Gastrocnemius medialis (tissue), 4 donors: ENCODE measurements at regions not wholly inside any gene's neighbourhood (a gene's known extent, or its start where the extent isn't known, plus 50 kb on each side); places are given as distances from the start of the nearest gene placed in this dataset.
"Not testable (repeated sequence)": the region's sequence is repeated elsewhere in the genome, so short reads cannot be mapped to it uniquely, and the experiment has no call there.

Experiments
- ATAC-seq, 2 donors: fragments of 150-250 bp; one replicate each; pipeline ENCODE4 v1.9.1; 2016
- DNase-seq, 2 donors: peaks; one replicate each; pipeline ENCODE4 v3.0.0-alpha.2; 2019
- H3K27ac ChIP-seq, 4 donors: fragments of 200-600 bp; sonication (generic); 1 replicate in 1 of 4; 2 replicates in 3 of 4; pipeline ENCODE4 v1.5.1; 2016 to 2018; ENCODE audit warnings: mild to moderate bottlenecking in 2 of 4, moderate library complexity in 1 of 4
- H3K27me3 ChIP-seq, 3 donors: fragments of 200-600 bp; sonication (generic) in 2 of 3; 1 replicate in 1 of 3; 2 replicates in 2 of 3; pipeline versions ENCODE4 v1.5.1 to v1.6.0; 2016 to 2019; ENCODE audit warnings: mild to moderate bottlenecking in 1 of 3, moderate library complexity in 1 of 3
- H3K36me3 ChIP-seq, 2 donors: fragments of 200-600 bp; sonication (generic) in 1 of 2; one replicate each; pipeline ENCODE4 v1.5.1; 2017 to 2018
- H3K4me1 ChIP-seq, 2 donors: fragments of 200-600 bp; sonication (generic) in 1 of 2; one replicate each; pipeline ENCODE4 v1.5.1; 2016 to 2017; ENCODE audit warnings: mild to moderate bottlenecking in 2 of 2
- H3K4me3 ChIP-seq, 4 donors: fragments of 200-600 bp; sonication (generic) in 3 of 4; 1 replicate in 1 of 4; 2 replicates in 3 of 4; pipeline ENCODE4 v1.5.1; 2016 to 2019; ENCODE audit warnings: mild to moderate bottlenecking in 2 of 4
- H3K9me3 ChIP-seq, 3 donors: fragments of 200-600 bp; sonication (generic) in 2 of 3; 1 replicate in 1 of 3; 2 replicates in 2 of 3; pipeline ENCODE4 v1.5.1; 2016 to 2019
- CTCF ChIP-seq, 5 experiments: fragments of 450-650 bp in 3 of 5; fragments of 200-600 bp in 2 of 5; sonication (generic) in 2 of 5; IDR thresholded peaks in 4 of 5; conservative IDR thresholded peaks in 1 of 5; 1 replicate in 4 of 5; 2 replicates in 1 of 5; pipeline ENCODE4 v1.5.1; 2016 to 2019; ENCODE audit warnings: antibody characterized with exemption in 5 of 5, mild to moderate bottlenecking in 3 of 5, moderate library complexity in 3 of 5
- POLR2A ChIP-seq, 2 donors: fragments of 450-650 bp; IDR thresholded peaks; one replicate each; pipeline ENCODE4 v1.6.1; 2017; ENCODE audit warnings: antibody characterized with exemption in 2 of 2, mild to moderate bottlenecking in 2 of 2, moderate library complexity in 2 of 2
- in situ Hi-C, 4 donors: fragments of 200-750 bp; cut with MboI; loops; one replicate each; pipeline versions ENCODE4 v1.15.0 to v1.8.0; 2017; ENCODE audit warnings: low sequenced_read_pairs in 4 of 4
- intact Hi-C: fragments of 100-400 bp; cut with DNase I; formaldehyde crosslinking; loops from one replicate; pipeline ENCODE4 v1.15.1; 2023; ENCODE audit warnings: low total_unique reads

- peaks cover 19 to 44% (median 27%) of the 10 kb centered on the region in 3 donors for H3K27me3 ChIP-seq
- in situ Hi-C loops = loop anchor here in 1 of 4 donors (25.0 kb wide), 1 partner anchor 688 kb away; no protein-coding TSS in a partner anchor
Observed at GRCh38 chr17:77049440-77049839, 91.3 kb upstream of the SEC14L1 start.

GRCh38 chr17:77050901-77051300 lies 89.9 kb upstream of the SEC14L1 start:
- DNase-seq, H3K36me3 ChIP-seq, H3K4me1 ChIP-seq, H3K9me3 ChIP-seq, ATAC-seq, intact Hi-C loops, H3K27ac ChIP-seq, H3K4me3 ChIP-seq: not testable (repeated sequence)
- H3K27me3 ChIP-seq = peaks cover 23 to 46% (median 27%) of the 10 kb centered on the region in 3 donors
- in situ Hi-C loops = loop anchor here in 2 of 4 donors (5.0 to 25.0 kb wide), 2 partner anchors 184 to 461 kb away; partner anchors contain the start of gene MGAT5B (in 1 of the 2)

More at GRCh38 chr17:77049440-77049839, 91.3 kb upstream of the SEC14L1 start:
- no peak overlapping the region for H3K4me3 ChIP-seq
- no peaks in the 10 kb centered on the region for H3K36me3 ChIP-seq
- ATAC-seq = no peak
- intact Hi-C loops = no loop called here
- no peaks in the 10 kb centered on the region for H3K9me3 ChIP-seq
- TF ChIP-seq CTCF (IDR thresholded peaks at IDR 0.05 in 4 of 5, conservative IDR thresholded peaks at IDR 0.05 in 1 of 5) (no peak), POLR2A (IDR thresholded peaks at IDR 0.05) (no peak)
- no peaks in the 10 kb centered on the region for H3K4me1 ChIP-seq
- no peak for DNase-seq
- H3K27ac ChIP-seq = no peak overlapping the region

GRCh38 chr17:77054936-77055335 lies 85.8 kb upstream of the SEC14L1 start:
- Histone ChIP-seq H3K9me3 (no peaks in the 10 kb centered on the region), H3K27ac (no peak overlapping the region), H3K27me3 (peaks cover 22 to 34% (median 26%) of the 10 kb centered on the region in 3 donors), H3K4me3 (no peak overlapping the region), H3K36me3 (no peaks in the 10 kb centered on the region), H3K4me1 (no peaks in the 10 kb centered on the region)
- intact Hi-C loops = no loop called here
- TF ChIP-seq POLR2A (IDR thresholded peaks at IDR 0.05) (no peak), CTCF (IDR thresholded peaks at IDR 0.05 in 4 of 5, conservative IDR thresholded peaks at IDR 0.05 in 1 of 5) (no peak)
- no peak for ATAC-seq
- DNase-seq = no peak
- in situ Hi-C loops = loop anchor here in 3 of 4 donors (5.0 to 25.0 kb wide), 3 partner anchors 188 to 457 kb away; partner anchors contain the start of gene MGAT5B (in 1 of the 3)

- H3K4me1 ChIP-seq = no peaks in the 10 kb centered on the region
- H3K27ac ChIP-seq = no peak overlapping the region
- ATAC-seq (no peak), DNase-seq (no peak)
- intact Hi-C loops = no loop called here
- H3K27me3 ChIP-seq = peaks cover 17 to 33% (median 25%) of the 10 kb centered on the region in 3 donors
- no peak for TF ChIP-seq POLR2A (IDR thresholded peaks at IDR 0.05)
- no peak for TF ChIP-seq CTCF (IDR thresholded peaks at IDR 0.05 in 4 of 5, conservative IDR thresholded peaks at IDR 0.05 in 1 of 5)
- H3K9me3 ChIP-seq = no peaks in the 10 kb centered on the region
- H3K4me3 ChIP-seq = no peak overlapping the region
- no peaks in the 10 kb centered on the region for H3K36me3 ChIP-seq
- in situ Hi-C loops = loop anchor here in 3 of 4 donors (5.0 to 25.0 kb wide), 2 partner anchors 193 to 457 kb away; no protein-coding TSS in a partner anchor
Observed at GRCh38 chr17:77055453-77055852, 85.3 kb upstream of the SEC14L1 start.

- no peaks in the 10 kb centered on the region for H3K9me3 ChIP-seq
- H3K4me1 ChIP-seq = no peaks in the 10 kb centered on the region
- no peak for DNase-seq
- H3K4me3 ChIP-seq = no peak overlapping the region
- in situ Hi-C loops = loop anchor here in 3 of 4 donors (5.0 to 25.0 kb wide), 2 partner anchors 196 to 454 kb away; no protein-coding TSS in a partner anchor
- peaks cover 11 to 17% (median 14%) of the 10 kb centered on the region in 3 donors for H3K27me3 ChIP-seq
- ATAC-seq = no peak
- no peaks in the 10 kb centered on the region for H3K36me3 ChIP-seq
- intact Hi-C loops = no loop called here
- H3K27ac ChIP-seq = no peak overlapping the region
- TF ChIP-seq CTCF (IDR thresholded peaks at IDR 0.05 in 4 of 5, conservative IDR thresholded peaks at IDR 0.05 in 1 of 5) (no peak), POLR2A (IDR thresholded peaks at IDR 0.05) (no peak)
Observed at GRCh38 chr17:77058016-77058415, 82.8 kb upstream of the SEC14L1 start.
